Aorta (tissue), 5 donors: ENCODE measurements at regions not wholly inside any gene's neighbourhood (a gene's known extent, or its start where the extent isn't known, plus 50 kb on each side); places are given as distances from the start of the nearest gene placed in this dataset.

Experiments
- ATAC-seq: fragments of 200-7000 bp; cut with Tn5 transposase; one replicate; pipeline ENCODE4 v1.9.1; 2022; ENCODE audit warnings: moderate library complexity; ENCODE audit not compliant: low FRiP score
- DNase-seq, 2 donors: peaks; one replicate each; pipeline ENCODE4 v3.0.0-alpha.2; 2020
- H3K27ac ChIP-seq, 2 donors: one replicate each; pipeline ENCODE4 v1.5.1; 2013; ENCODE audit warnings: low read length in 2 of 2, mild to moderate bottlenecking in 2 of 2, moderate library complexity in 2 of 2, control low read depth in 1 of 2, inconsistent platforms in 1 of 2, low read depth in 1 of 2
- H3K27me3 ChIP-seq, 2 donors: one replicate each; pipeline ENCODE4 v1.6.1; 2013; ENCODE audit warnings: control low read depth in 1 of 2, low read length in 1 of 2, mild to moderate bottlenecking in 1 of 2, moderate library complexity in 1 of 2; ENCODE audit not compliant: insufficient read depth in 2 of 2, control insufficient read depth in 1 of 2
- H3K36me3 ChIP-seq, 2 donors: one replicate each; pipeline ENCODE4 v1.6.1; 2013; ENCODE audit warnings: control low read depth in 1 of 2, low read length in 1 of 2, mild to moderate bottlenecking in 1 of 2; ENCODE audit not compliant: insufficient read depth in 2 of 2, control insufficient read depth in 1 of 2
- H3K4me1 ChIP-seq, 2 donors: one replicate each; pipeline ENCODE4 v1.6.1; 2013; ENCODE audit warnings: low read length in 2 of 2, control low read depth in 1 of 2, mild to moderate bottlenecking in 1 of 2, moderate library complexity in 1 of 2; ENCODE audit not compliant: insufficient read depth in 2 of 2, control insufficient read depth in 1 of 2
- H3K4me3 ChIP-seq, 2 donors: one replicate each; pipeline ENCODE4 v1.5.1; 2013; ENCODE audit warnings: low read length in 2 of 2, control low read depth in 1 of 2, mild to moderate bottlenecking in 1 of 2
- H3K9me3 ChIP-seq: one replicate; pipeline ENCODE4 v1.6.1; 2013; ENCODE audit warnings: mild to moderate bottlenecking, low read length; ENCODE audit not compliant: control insufficient read depth
- WGBS, 2 donors: extraction: QIAGEN DNeasy Blood & Tissue Kit; methylation state at CpG; one replicate each; pipeline ENCODE4 v1.1.7; 2013; 5-methylcytosine and 5-hydroxymethylcytosine counted together
- intact Hi-C, 2 donors: fragments of 100-400 bp; cut with DNase I; formaldehyde crosslinking; loops; one replicate each; pipeline versions ENCODE4 v1.14.2 to v1.15.0; 2022
- donor health status: healthy with polysubstance abuse.
- donor health status: Bipolar disorder and iron deficiency.
- donor health status: DM: no; HTN: no; CAD: no.
- donor health status: DM: no; HTN: no; CAD: no.
- donor health status: DM: yes; HTN: yes; CAD: no.

DNA sequence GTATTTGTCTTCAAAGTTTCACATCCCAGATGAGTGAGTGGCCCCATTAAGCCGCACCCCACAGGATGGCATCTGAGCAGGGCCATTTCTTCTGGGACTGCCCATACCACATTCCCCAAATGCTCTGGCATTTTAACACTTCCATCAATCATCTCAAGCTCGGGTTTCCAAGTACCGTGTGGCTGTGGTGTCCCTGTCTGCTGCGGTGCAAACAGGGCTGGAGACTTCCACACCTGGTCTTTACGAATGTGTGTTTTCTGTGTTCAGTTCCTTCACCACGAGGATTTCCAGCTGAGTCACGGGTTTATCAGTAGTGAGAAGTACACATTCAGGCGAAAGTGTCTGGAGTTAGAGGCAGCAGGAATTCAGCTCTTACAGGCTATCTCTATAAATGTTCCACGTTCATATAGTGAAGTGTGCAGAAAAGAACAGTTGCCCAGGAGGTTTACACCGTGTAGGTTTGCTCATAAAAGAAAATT is 195.2 kb downstream of the RHOU start:
- 17 to 19% methylated on average over 10 of the region's 10 CpGs for WGBS, 2 donors

DNA sequence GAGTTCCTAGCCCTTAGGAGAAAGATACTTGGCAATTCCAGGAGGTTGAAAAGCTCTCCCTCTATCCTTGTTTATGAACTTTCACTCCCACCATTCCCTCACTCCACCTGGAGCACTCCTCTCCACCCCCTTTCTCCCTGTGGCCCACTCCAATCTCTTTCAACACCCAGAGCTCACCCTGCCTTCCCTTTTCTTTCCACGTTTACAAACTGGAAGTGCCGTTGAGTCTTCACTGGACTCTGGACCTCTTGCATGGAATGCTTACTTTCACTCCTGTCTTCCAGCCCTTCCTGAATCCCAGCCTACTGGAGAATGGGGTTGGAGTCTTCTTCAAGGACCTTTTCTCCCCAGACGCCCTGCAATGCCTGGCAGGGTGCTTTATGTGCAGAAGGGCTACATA is 198.5 kb downstream of the RHOU start:
- H3K27ac ChIP-seq, result no peak overlapping the region
- no peak for DNase-seq
- no peaks in the 10 kb centered on the region for H3K4me1 ChIP-seq
- H3K36me3 ChIP-seq, result no peaks in the 10 kb centered on the region
- WGBS, 2 donors, result 87 to 88% methylated on average over 3 of the region's 3 CpGs
- ATAC-seq, result no peak
- H3K9me3 ChIP-seq, result no peaks in the 10 kb centered on the region
- intact Hi-C loops, result no loop called here
- H3K27me3 ChIP-seq, result no peaks in the 10 kb centered on the region
- no peak overlapping the region for H3K4me3 ChIP-seq

More for the DNA sequence above, 195.2 kb downstream of the RHOU start:
- ATAC-seq (no peak), DNase-seq (no peak)
- H3K27me3 ChIP-seq, result no peaks in the 10 kb centered on the region
- no peaks in the 10 kb centered on the region for H3K4me1 ChIP-seq
- no peaks in the 10 kb centered on the region for H3K9me3 ChIP-seq
- no peak overlapping the region for H3K27ac ChIP-seq
- intact Hi-C loops, result no loop called here
- H3K4me3 ChIP-seq, result no peak overlapping the region
- no peaks in the 10 kb centered on the region for H3K36me3 ChIP-seq

DNA sequence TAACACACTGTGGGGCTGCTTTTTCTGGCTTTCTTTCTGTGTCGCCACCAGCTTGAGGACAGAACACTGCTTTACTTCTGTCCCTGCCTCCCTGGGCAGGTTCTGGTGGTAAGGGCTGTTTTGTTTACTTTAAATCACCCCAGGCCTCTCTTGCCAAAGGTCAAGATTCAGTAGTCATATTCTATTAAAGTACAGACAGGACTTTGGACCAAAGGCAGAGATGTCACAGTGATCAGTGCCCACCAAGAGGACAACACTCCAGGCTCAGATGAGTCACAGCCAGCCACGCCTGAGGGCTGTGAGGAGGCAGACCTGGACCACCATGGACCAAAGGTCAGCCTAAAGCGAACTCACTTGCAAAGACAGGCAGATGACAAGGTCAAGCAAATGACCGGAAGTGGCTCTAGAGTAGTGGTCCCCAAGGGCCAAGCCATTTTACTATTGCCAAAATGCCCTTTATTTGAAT is 200.0 kb downstream of the RHOU start:
- intact Hi-C loops, result loop anchor here in 1 of 2 donors (5.0 kb wide), 1 partner anchor 33 kb away; no protein-coding TSS in a partner anchor
- no peak for ATAC-seq

DNA sequence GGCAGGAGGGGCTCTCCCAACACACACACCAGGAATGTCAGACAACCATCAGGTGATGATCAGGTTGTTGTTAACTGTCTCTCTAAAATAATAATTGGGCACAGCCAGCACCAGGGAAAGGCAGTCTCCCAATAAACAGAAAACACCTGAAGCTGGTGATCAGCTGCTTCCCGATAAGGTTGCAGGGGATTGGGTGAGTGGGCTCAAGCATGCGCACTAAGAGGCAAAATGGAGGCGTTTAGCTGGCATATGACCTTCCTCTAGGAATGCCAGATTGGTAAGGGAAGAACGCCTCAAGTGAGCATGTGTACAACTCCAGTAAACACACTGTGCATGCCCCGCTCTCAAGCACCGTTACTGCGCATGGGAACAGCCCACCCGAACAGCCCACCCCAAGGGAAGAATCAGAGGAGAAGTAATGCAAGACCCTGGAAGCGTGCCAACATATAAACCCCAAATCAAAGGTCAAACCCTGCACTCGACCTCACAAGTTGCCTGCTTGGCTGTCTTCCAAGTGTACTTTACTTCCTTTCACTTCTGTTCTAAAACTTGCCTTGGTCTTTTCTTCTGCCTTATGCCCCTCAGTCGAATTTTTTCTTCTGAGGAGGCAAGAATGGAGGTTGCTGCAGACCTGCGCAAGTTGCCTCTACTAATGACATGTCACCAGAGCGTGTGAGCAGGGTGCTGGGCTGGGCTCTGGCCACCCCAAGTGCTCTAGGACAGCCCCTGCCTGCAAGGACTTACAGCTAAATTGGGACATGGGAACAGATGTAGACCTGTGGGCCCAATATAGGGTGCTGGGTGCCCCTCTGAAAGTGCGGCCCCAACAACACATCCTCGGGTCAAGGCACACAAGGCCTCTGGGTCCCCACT is 200.8 kb downstream of the RHOU start:
- no peak overlapping the region for H3K27ac ChIP-seq
- intact Hi-C loops, result loop anchor here in 1 of 2 donors (5.0 kb wide), 1 partner anchor 34 kb away; no protein-coding TSS in a partner anchor
- no peaks in the 10 kb centered on the region for H3K36me3 ChIP-seq
- ATAC-seq, result no peak
- no peak for DNase-seq
- H3K27me3 ChIP-seq, result no peaks in the 10 kb centered on the region
- 78 to 84% methylated on average over 15 of the region's 15 CpGs for WGBS, 2 donors
- H3K4me3 ChIP-seq, result no peak overlapping the region
- no peaks in the 10 kb centered on the region for H3K9me3 ChIP-seq
- H3K4me1 ChIP-seq, result no peaks in the 10 kb centered on the region

More for the DNA sequence above, 200.0 kb downstream of the RHOU start:
- 94% methylated on average over 4 of the region's 4 CpGs for WGBS, 2 donors
- H3K27ac ChIP-seq, result no peak overlapping the region
- H3K36me3 ChIP-seq, result no peaks in the 10 kb centered on the region
- H3K4me1 ChIP-seq, result no peaks in the 10 kb centered on the region
- H3K27me3 ChIP-seq, result no peaks in the 10 kb centered on the region
- no peak overlapping the region for H3K4me3 ChIP-seq
- no peak for DNase-seq
- H3K9me3 ChIP-seq, result no peaks in the 10 kb centered on the region

DNA sequence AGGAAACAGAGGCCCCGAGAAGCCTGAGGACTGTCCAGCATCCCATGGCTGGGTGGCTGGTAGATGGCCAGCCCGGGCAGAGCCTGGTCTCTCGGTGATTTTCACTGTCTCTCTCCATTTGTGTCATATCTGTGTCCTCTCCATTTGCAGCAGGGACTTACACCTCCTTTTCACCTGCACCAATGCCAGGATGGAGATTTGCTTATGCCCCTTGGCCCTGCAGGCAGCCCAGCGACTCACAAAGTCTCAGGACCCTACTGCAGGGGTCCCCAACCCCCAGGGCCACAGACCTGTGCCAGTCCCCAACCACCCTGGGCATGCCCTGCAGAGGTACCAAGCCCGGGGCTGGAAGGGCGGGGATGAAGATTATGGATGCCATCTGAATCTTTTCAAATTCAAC is 201.6 kb downstream of the RHOU start:
- Histone ChIP-seq H3K4me1 (no peaks in the 10 kb centered on the region), H3K36me3 (no peaks in the 10 kb centered on the region), H3K27me3 (no peaks in the 10 kb centered on the region), H3K4me3 (no peak overlapping the region), H3K27ac (no peak overlapping the region), H3K9me3 (no peaks in the 10 kb centered on the region)
- intact Hi-C loops, result loop anchor here in 1 of 2 donors (5.0 kb wide), 1 partner anchor 35 kb away; no protein-coding TSS in a partner anchor
- ATAC-seq (no peak), DNase-seq (no peak)
- 73 to 76% methylated on average over 6 of the region's 6 CpGs for WGBS, 2 donors

DNA sequence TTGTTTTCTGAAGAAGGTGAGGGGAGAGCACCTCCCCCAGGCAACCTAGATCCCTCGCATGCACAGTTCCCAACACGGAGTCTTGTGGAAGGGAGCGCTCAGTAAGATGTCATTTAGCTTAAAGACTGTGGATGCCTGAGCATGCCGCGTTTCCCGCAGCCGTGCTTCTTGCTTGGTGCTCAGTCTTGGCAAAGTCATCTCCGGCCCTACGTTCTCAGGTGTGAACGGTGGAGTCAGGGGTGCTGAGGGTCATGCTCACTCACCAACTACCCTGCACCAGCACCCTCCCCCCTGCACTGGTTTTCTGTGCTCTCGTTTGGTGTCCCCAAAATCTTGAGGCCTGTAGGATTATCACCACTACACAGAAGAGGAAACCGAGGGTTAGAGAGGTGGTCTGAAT is 202.1 kb downstream of the RHOU start:
- intact Hi-C loops, result loop anchor here in 1 of 2 donors (5.0 kb wide), 1 partner anchor 35 kb away; no protein-coding TSS in a partner anchor
- Histone ChIP-seq H3K27me3 (no peaks in the 10 kb centered on the region), H3K27ac (peak overlapping the region in 1 of 2 donors; percentile 99)

DNA sequence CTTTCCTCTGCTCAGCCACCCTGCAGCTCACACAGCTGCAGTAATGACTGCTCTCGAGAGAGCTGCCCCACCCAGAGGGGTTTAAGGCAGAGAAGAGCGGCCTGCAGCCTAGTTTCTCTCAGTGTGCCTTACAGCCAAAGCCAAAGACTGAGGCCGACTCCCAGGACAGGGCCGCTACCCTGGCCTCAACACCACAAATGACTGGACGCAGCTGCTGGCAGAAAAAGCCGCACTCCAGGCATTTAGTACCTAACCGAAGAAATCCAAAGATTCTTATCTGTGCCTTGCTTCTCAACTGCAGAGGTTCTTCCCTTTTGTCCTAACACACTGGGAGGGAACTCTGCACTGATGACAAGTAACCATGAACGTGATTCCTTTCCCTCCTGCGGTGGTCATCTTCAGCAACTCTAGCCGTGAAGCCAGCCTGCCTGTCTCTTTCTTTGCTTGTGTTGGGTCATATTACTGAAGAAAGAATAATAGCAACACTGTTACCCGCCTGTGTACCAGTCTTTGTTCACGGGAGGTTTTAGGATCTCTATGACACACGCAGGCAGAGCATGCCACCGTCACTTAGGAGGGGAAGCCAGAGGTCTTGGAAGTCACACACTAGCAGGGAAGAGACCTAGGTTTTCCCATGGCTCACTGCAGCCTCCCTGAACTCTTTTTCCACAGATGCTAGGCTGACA is 202.7 kb downstream of the RHOU start:
- no peaks in the 10 kb centered on the region for H3K9me3 ChIP-seq
- intact Hi-C loops, result loop anchor here in 1 of 2 donors (5.0 kb wide), 1 partner anchor 36 kb away; no protein-coding TSS in a partner anchor
- peak overlapping the region; percentile 78 to 99 for H3K27ac ChIP-seq
- DNase-seq, result no peak
- H3K4me3 ChIP-seq, result no peak overlapping the region
- H3K4me1 ChIP-seq, result no peaks in the 10 kb centered on the region
- no peaks in the 10 kb centered on the region for H3K36me3 ChIP-seq
- ATAC-seq, result peak; percentile 60
- WGBS, 2 donors, result 16 to 32% methylated on average over 14 of the region's 14 CpGs
- H3K27me3 ChIP-seq, result no peaks in the 10 kb centered on the region

More for the DNA sequence above, 202.1 kb downstream of the RHOU start:
- Histone ChIP-seq H3K9me3 (no peaks in the 10 kb centered on the region), H3K4me3 (no peak overlapping the region), H3K36me3 (no peaks in the 10 kb centered on the region), H3K4me1 (no peaks in the 10 kb centered on the region)
- DNase-seq, result no peak
- 95 to 97% methylated on average over 12 of the region's 12 CpGs for WGBS, 2 donors
- no peak for ATAC-seq

DNA sequence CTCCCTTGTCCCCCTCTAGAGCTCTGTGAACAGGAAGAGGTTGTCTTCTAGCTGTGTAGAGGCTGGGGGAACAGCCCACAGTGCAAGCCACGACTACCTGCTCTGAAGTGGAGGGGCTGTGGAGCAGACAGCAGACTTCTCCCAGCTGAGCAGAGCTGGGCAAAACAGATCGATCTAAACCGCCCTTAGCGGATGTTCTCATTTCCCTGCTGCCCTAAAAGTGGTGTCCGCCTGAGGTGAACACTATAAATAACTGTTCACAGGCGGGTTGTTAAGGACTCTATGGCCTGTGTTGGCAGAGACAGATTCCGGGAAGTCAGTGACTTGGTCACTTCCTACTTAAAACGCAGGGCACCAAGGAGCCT is 203.2 kb downstream of the RHOU start:
- DNase-seq, result peak in 1 of 2 donors; percentile 69
- Histone ChIP-seq H3K27ac (peak overlapping the region; percentile 78 to 99), H3K4me1 (no peaks in the 10 kb centered on the region), H3K36me3 (no peaks in the 10 kb centered on the region), H3K9me3 (no peaks in the 10 kb centered on the region), H3K27me3 (no peaks in the 10 kb centered on the region), H3K4me3 (no peak overlapping the region)
- 6 to 12% methylated on average over 8 of the region's 8 CpGs for WGBS, 2 donors
- intact Hi-C loops, result loop anchor here in 1 of 2 donors (5.0 kb wide), 1 partner anchor 36 kb away; no protein-coding TSS in a partner anchor
- ATAC-seq, result peak; percentile 83
